ENCODE measurements at regions not wholly inside any gene's neighbourhood (a gene's known extent, or its start where the extent isn't known, plus 50 kb on each side); places are given as distances from the start of the nearest gene placed in this dataset.

- DNase-seq = no peak
These were observed 202.7 kb downstream of the MTX2 start for GRCh38 chr2:176471949-176472348.

DNA sequence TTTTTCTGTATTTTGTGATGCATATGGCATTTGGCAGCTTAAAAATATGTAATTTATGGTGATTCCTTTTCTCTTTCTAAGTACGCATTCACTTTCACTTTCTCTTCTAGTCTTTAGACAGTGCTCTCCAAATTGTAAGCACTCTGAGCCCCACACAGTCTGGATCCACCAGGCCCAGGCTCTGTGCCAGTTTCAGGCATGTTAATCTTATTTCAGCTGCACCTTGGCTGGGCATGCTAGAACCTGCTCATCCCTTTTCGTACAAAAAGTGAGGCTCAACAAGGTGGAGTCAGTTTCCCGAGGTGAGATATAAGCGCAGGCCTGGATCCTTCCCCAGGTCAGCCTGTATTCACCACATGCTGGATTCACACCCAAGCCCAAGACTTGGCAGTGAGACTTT lies 203.9 kb downstream of the MTX2 start:
- DNase-seq = peak; percentile 70

GRCh38 chr2:176473851-176474250 lies 204.6 kb downstream of the MTX2 start:
- DNase-seq = no peak

DNA sequence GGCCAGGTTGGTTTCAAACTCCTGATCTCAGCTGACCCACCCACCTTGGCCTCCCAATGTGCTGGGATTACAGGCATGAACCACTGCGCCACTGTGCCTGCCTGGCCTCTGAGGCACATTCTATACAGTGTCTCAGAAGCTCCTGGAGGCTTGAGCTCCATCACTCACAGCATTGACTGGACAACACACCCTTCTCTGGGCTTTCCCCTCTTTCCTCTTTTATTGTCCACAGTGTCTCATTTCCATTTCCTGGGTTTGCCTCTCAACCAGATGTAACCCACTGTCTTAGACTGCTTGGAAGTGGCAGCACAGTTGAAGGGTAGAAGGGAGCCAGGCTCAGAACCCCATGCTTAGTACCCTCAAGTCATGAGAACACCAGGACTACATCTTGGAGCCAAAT lies 208.1 kb downstream of the MTX2 start:
- no peak for DNase-seq

GRCh38 chr2:176479961-176480360 lies 210.7 kb downstream of the MTX2 start:
- no peak for DNase-seq

- no peak for DNase-seq
These were observed 212.9 kb downstream of the MTX2 start for GRCh38 chr2:176482107-176482506.

GRCh38 chr2:176483476-176483875 lies 214.2 kb downstream of the MTX2 start:
- DNase-seq = no peak

DNA sequence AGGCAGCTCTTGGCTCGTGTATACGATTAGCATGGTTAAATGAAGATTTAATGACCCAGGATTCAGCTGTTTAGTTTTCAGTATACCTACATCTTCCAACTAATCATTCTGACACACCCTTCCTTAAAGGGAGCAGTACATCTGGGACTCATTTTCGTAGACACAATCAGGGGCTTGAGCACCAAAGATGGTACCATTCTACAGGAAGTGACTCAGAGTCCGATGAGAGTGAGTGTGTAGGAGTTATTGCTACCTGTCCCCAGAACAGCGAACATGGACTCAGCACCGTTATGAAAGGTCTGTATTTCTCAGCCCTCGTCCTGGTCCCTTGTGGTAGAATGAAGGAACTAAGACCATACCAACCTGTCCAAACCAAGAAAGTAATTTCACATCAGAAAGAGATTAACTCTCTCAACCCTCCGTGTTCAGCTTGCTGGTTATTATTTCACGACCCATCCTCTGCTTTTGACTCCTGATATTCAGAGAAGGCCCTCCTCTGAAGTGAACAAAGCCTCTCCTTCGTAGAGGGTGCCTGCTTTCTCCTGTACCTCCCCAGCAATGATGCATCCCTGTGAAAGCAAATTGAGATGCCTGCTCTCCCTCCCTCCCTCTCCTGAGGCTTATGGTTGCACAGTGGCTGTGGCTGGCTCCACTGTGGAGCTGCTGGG lies 214.8 kb downstream of the MTX2 start:
- no peak for DNase-seq

DNA sequence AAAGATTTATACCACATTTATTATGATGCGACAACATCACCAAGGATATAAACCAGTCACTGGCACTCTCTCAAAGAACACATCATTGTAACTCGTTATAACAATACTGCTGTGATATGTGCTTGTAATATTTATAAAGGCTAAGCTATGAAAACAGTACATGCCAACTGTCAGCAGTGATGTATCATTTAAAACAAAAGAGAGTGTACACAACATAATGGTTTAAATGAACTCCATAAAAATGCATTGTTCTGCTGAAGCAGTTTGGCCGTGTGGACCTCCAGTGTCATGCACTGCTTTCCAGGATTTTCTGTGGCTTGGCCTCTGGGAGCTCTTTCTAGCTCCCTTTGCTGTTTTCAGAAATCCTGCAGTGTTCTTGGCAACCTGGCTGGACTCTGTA lies 215.6 kb downstream of the MTX2 start:
- DNase-seq = no peak

DNA sequence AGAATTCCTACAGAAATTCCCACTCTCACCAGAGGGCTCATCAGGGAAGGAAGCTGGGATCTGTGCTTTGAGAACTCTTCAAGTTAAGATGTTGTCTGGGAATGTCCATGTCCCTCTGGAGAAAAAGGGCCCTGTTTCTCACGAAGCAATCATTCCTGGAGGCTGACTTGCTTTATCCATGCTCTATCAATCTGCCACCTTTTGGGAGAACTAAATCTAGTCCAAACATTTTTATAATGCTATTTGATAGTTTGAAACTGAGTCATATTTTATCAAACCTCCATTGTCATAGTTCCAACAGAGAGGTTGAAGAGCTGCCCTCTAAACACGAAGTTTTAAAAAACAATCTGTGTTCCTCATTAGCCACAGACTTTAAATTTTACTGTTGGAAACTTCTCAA lies 219.2 kb downstream of the MTX2 start:
- DNase-seq = no peak

DNA sequence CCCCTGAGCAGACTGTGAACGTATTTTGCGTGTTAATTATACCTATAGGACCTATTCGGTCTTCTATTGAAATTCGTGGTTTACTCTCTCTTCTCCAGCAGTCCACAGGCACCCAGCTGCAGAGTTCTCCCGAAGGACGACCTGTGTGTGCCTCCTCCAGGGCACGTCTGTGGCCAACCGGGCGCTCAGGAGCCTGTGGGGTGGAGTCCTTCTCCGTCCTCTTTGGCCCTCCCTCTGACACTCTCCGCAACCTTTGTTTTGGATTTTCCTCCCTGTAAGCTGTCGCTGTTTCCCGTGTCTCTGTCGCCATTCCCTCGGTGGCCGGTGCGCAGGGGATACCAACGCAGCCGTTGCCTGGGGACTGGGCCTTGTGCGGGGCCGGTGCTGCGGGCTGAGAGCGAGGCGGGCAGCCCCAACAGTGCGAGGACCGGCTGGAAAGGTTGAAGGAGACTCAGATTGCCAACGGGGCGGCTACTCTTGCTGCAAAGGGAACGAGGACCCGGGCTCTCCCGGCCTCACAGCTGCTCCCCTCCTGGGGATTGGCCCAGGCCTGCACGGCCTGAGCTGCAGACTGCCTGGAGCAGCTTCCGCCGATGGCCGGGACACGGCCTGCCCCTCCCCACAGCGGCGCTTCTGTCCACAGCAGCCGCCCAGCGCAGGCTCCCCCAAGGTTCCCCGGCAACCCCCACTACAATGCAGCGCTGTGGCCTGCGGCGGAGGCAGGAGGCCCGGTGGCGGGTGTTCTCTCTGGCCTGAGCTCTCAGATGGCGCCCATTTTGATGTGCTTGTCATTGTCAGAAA lies 221.0 kb downstream of the MTX2 start:
- DNase-seq = no peak

DNA sequence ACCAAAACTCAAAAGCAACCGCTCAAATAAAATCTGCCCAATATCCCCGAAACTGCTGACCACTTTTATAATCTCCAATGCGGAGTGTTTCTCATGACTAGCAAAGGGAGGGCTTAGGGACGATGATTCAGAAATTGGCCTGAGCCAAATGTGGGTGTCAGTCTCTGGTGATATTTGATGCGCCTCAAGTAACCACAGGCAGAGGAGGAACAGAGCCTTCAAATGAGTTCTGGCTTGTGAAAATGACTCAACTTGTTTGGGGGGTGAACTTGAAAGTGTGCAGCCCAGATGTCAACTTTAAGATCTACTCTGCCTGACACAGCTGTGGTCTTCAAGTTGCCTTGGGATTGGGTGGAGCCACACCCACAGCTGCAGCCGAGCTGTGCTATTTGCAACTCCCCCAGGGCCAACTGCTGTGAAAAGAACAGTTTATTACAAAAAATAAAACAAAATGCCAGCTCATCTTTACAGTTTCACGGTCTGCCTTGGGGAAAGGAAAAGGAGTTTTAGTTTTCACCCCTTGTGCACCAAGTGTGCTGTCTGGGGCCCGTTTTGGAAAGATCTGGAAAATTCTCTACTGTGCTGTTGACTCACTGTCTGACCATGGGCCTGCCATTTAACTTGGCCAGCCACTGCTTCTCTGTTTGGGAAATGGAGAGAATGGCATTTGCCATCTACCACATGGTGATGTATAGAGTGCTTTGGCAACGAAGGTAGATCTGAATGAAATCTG lies 222.1 kb downstream of the MTX2 start:
- no peak for DNase-seq

GRCh38 chr2:176492583-176492982 lies 223.3 kb downstream of the MTX2 start:
- no peak for DNase-seq

- DNase-seq = peak; percentile 81
These were observed 224.1 kb downstream of the MTX2 start for GRCh38 chr2:176493226-176493825.

DNA sequence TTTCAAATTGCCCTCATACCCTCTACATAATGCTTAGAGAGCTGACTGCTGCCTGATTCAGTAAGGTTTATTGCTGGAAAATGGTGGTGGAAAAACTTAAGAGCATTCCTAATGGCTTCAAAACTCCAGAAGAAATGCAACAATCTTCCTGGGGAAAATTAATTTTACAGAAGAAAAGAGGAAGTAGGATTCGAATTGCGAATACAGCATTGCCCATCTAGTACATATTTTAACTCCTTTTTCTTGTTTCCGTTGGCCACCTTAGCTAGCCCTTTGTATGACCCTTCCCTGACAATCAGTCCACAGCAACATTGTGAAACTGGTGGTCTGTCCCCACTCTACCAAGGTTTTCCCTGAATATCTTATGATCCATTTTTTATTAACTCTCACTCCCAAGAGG lies 224.7 kb downstream of the MTX2 start:
- DNase-seq = no peak

DNA sequence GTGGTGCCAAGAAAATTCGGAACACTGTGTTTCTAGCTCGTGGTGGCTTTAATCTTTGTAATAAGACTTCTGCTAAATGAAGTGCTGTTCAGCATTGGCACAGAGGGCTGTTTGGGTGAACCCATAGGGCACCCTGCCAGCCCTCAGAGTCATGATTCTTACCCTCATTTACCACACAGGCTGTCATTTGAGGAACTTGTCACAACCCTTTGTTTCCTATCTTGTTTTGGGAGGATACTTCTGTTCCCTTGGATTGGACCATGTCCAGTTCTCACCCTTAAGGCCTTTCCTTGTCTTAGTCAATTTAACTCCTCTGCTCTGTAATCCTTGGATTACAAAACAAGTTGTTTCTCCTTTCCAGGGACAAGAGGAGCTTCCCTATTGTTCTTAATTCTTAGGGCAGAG lies 225.7 kb downstream of the MTX2 start:
- no peak for DNase-seq

GRCh38 chr2:176495826-176496225 lies 226.6 kb downstream of the MTX2 start:
- DNase-seq = no peak

GRCh38 chr2:176496761-176497160 lies 227.5 kb downstream of the MTX2 start:
- no peak for DNase-seq

GRCh38 chr2:176500901-176501300 lies 231.7 kb downstream of the MTX2 start:
- no peak for DNase-seq

DNA sequence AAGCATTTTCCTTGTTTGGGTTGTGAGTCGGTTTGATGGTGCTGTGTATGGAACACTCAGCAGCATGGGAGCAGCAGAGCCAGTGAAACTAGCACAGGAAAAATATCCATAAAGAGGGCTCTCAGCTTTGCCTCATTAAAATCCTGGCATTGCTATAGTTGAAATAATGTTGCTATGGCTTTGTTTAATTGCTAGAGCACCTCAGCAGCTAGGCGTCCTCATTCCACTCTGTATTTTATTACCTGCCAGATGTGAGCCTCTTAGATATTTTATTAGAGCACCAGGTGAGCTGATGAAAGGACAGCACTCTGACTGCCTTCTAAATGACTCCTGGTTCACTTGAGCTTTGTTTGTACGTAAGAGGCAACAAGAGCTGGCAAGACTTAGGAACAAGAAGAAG lies 232.4 kb downstream of the MTX2 start:
- no peak for DNase-seq

DNA sequence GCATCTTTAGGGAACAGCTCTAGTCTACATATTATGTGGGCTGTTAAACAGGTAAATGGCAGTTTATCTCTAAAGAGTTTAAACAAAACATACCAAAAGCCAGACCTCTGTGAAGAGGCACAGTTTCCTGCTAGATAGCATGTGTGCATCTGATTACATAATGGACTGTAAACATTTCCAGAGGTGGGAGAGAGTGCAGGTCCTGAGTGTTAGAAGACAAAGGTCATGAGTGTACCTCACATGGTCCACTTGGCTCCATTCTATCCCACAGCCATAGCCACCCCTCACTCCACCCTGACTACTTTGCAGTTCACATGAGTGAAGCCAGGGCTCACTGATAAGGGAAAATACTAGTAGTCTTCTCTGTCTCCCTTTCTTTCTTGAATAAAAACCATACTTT lies 233.4 kb downstream of the MTX2 start:
- DNase-seq = no peak

GRCh38 chr2:176503776-176504175 lies 234.5 kb downstream of the MTX2 start:
- no peak for DNase-seq

- DNase-seq = no peak
These were observed 235.2 kb downstream of the MTX2 start for GRCh38 chr2:176504440-176504839.

- DNase-seq = no peak
These were observed 238.5 kb downstream of the MTX2 start for GRCh38 chr2:176507786-176508185.
